Lung (tissue), 11 donors: ENCODE measurements at regions not wholly inside any gene's neighbourhood (a gene's known extent, or its start where the extent isn't known, plus 50 kb on each side); places are given as distances from the start of the nearest gene placed in this dataset.
A peak's percentile ranks its signal among the peaks of the same experiment; 100 is the strongest.

ENCODE experiments used
- ATAC-seq: fragments of 200-7000 bp; cut with Tn5 transposase; one replicate; pipeline ENCODE4 v1.9.1; 2020; ENCODE audit warnings: moderate number of reproducible peaks; ENCODE audit not compliant: insufficient read depth, low FRiP score
- DNase-seq, 3 donors: peaks; one replicate each; pipeline ENCODE4 v3.0.0-alpha.2; 2013 to 2017
- H3K27ac ChIP-seq, 2 donors: one replicate each; pipeline ENCODE4 v1.5.1; 2013; ENCODE audit warnings: mild to moderate bottlenecking in 2 of 2, moderate library complexity in 2 of 2, control low read depth in 1 of 2, inconsistent platforms in 1 of 2, low read depth in 1 of 2, low read length in 1 of 2
- H3K27me3 ChIP-seq, 3 donors: one replicate each; pipeline ENCODE4 v1.5.1; 2013; ENCODE audit warnings: low read length in 2 of 3; ENCODE audit not compliant: control insufficient read depth in 3 of 3, insufficient read depth in 3 of 3
- H3K36me3 ChIP-seq, 4 donors: one replicate each; pipeline ENCODE4 v1.5.1; 2013; ENCODE audit warnings: low read length in 4 of 4, mild to moderate bottlenecking in 1 of 4, moderate library complexity in 1 of 4; ENCODE audit not compliant: control insufficient read depth in 4 of 4, insufficient read depth in 4 of 4
- H3K4me1 ChIP-seq, 5 donors: one replicate each; pipeline ENCODE4 v1.5.1; 2013; ENCODE audit warnings: low read length in 5 of 5, mild to moderate bottlenecking in 2 of 5, moderate library complexity in 1 of 5; ENCODE audit not compliant: control insufficient read depth in 5 of 5, insufficient read depth in 5 of 5
- H3K4me3 ChIP-seq: one replicate; pipeline ENCODE4 v1.5.1; 2013; ENCODE audit warnings: mild to moderate bottlenecking, control low read depth, moderate library complexity
- H3K9ac ChIP-seq, 2 donors: one replicate each; pipeline ENCODE4 v1.5.1; 2013; ENCODE audit warnings: low read length in 2 of 2, control low read depth in 1 of 2; ENCODE audit not compliant: insufficient read depth in 1 of 2
- H3K9me3 ChIP-seq, 4 donors: one replicate each; pipeline ENCODE4 v1.5.1; 2013; ENCODE audit warnings: low read length in 3 of 4, mild to moderate bottlenecking in 1 of 4, moderate library complexity in 1 of 4; ENCODE audit not compliant: control insufficient read depth in 4 of 4, insufficient read depth in 3 of 4
- WGBS, 2 donors: extraction: QIAGEN DNeasy Blood & Tissue Kit; methylation state at CpG; one replicate each; pipeline ENCODE4 v1.1.7; 2013; 5-methylcytosine and 5-hydroxymethylcytosine counted together
- TF ChIP-seq, protein P1 (sequence below): IDR thresholded peaks from 2 replicates; pipeline ENCODE4 v1.5.1; 2012; ENCODE audit warnings: mild to moderate bottlenecking; ENCODE audit errors: control extremely low read depth, extremely low read depth
- donor health status: control.
- donor health status: control.
- donor health status: Bipolar disorder and iron deficiency.
- donor health status: healthy.
- donor health status: DM: yes; HTN: yes; CAD: no.

- peak; percentile 56 to 77 (median 74) for DNase-seq
- TF ChIP-seq, protein P1, sequence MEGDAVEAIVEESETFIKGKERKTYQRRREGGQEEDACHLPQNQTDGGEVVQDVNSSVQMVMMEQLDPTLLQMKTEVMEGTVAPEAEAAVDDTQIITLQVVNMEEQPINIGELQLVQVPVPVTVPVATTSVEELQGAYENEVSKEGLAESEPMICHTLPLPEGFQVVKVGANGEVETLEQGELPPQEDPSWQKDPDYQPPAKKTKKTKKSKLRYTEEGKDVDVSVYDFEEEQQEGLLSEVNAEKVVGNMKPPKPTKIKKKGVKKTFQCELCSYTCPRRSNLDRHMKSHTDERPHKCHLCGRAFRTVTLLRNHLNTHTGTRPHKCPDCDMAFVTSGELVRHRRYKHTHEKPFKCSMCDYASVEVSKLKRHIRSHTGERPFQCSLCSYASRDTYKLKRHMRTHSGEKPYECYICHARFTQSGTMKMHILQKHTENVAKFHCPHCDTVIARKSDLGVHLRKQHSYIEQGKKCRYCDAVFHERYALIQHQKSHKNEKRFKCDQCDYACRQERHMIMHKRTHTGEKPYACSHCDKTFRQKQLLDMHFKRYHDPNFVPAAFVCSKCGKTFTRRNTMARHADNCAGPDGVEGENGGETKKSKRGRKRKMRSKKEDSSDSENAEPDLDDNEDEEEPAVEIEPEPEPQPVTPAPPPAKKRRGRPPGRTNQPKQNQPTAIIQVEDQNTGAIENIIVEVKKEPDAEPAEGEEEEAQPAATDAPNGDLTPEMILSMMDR: no peak
- peaks cover 0 to 2% (median 0%) of the 10 kb centered on the region in 4 donors for H3K9me3 ChIP-seq
- WGBS, 2 donors: 29 to 32% methylated on average over 2 of the region's 2 CpGs
- no peak overlapping the region for H3K27ac ChIP-seq
- no peak overlapping the region for H3K9ac ChIP-seq
- no peak overlapping the region for H3K4me3 ChIP-seq
- H3K4me1 ChIP-seq: peaks cover 0 to 13% (median 0%) of the 10 kb centered on the region in 5 donors
- H3K36me3 ChIP-seq: no peaks in the 10 kb centered on the region
- H3K27me3 ChIP-seq: no peaks in the 10 kb centered on the region
- no peak for ATAC-seq
Observed at GRCh38 chr10:85457191-85457590, 909.4 kb downstream of the GRID1 start.

DNA sequence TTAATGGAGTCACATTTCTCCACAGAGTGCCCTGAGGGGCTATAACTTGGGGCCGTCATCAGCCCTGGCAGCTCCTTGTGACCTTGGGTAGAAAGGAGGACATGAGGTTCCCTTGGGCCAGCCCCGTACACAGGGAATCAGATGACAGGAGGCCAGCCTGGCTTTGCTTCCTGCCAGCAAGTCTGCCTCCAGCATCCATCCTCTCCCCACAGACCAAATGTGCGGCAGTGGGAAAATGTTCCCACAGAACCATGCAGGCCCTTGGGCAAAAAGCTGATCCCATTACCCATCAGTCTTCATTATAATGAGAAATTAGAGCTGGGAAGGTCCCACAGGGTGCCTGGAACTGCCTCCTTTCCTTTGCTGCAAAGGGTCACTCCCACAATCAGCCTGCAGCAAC lies 908.3 kb downstream of the GRID1 start:
- no peaks in the 10 kb centered on the region for H3K36me3 ChIP-seq
- WGBS, 2 donors: 80% methylated on average over 3 of the region's 3 CpGs
- ATAC-seq (no peak), DNase-seq (no peak)
- no peak overlapping the region for H3K9ac ChIP-seq
- peaks cover 0 to 2% (median 0%) of the 10 kb centered on the region in 4 donors for H3K9me3 ChIP-seq
- peaks cover 0 to 13% (median 0%) of the 10 kb centered on the region in 5 donors for H3K4me1 ChIP-seq
- H3K4me3 ChIP-seq: no peak overlapping the region
- H3K27me3 ChIP-seq: no peaks in the 10 kb centered on the region
- H3K27ac ChIP-seq: no peak overlapping the region
- TF ChIP-seq, protein P1: no peak

GRCh38 chr10:85459906-85460305 lies 906.7 kb downstream of the GRID1 start:
- Histone ChIP-seq H3K9ac (no peak overlapping the region), H3K9me3 (peaks cover 0 to 2% (median 0%) of the 10 kb centered on the region in 4 donors), H3K27ac (no peak overlapping the region), H3K4me1 (peaks cover 0 to 13% (median 0%) of the 10 kb centered on the region in 5 donors), H3K4me3 (no peak overlapping the region), H3K36me3 (no peaks in the 10 kb centered on the region), H3K27me3 (no peaks in the 10 kb centered on the region)
- ATAC-seq (no peak), DNase-seq (no peak)
- TF ChIP-seq, protein P1: no peak
- 83 to 87% methylated on average over 10 of the region's 10 CpGs for WGBS, 2 donors

DNA sequence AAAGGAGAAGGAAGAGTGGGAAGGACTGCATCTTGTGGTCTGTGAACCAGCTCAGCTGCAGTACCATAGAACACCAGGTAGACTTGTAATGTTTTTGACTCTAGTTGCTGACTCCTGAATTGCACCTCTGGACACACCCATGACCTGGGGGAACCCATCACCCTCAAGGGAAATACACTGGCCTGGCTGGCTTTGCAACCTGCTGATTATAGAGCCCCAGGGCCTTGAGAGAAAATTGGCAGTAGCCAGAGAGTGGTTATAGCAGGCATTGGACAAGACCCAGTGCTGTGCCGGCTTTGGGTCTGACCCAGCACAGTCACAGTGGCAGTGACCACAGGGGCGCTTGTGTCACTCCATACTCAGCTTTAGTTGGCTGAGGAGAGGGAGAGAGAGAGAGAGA lies 902.3 kb downstream of the GRID1 start:
- Histone ChIP-seq H3K4me3 (no peak overlapping the region), H3K9ac (no peak overlapping the region), H3K27ac (no peak overlapping the region), H3K9me3 (peaks cover 0 to under 1% (median 0%) of the 10 kb centered on the region in 4 donors), H3K36me3 (no peaks in the 10 kb centered on the region), H3K27me3 (no peaks in the 10 kb centered on the region), H3K4me1 (no peaks in the 10 kb centered on the region)
- DNase-seq (no peak), ATAC-seq (no peak)
- 87 to 89% methylated on average over 2 of the region's 2 CpGs for WGBS, 2 donors
- TF ChIP-seq, protein P1: no peak
